ENCODE measurements at regions not wholly inside any gene's neighbourhood (a gene's known extent, or its start where the extent isn't known, plus 50 kb on each side); places are given as distances from the start of the nearest gene placed in this dataset.

DNA sequence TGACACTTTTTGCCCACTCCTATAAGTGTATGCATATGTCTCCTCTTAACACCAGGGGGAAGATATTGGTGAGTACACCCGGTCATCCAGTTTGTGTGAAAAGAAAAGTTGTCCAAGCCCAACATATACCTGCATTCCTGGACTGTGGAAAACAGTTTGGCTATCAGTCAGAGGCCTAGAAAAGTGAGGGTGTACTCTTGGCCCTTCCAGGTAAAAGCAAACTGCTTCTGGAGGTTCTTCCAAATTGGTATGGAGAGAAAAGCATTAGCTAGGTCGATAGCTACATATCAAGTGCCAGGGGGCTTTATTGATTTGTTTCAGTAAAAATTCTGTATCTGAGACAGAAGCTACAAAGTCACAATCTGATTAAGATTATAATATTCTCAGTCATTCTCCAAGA lies 144.0 kb downstream of the SPTSSA start:
- no peaks in the 10 kb centered on the region for H3K36me3 ChIP-seq (ENCODE audit: control insufficient read depth in 2 of 2, extremely low read depth in 1 of 2, insufficient read depth in 2 of 2, low read length in 2 of 2)
- no TSS peak for BruUV-seq (replicated peaks)
- no peaks in the 10 kb centered on the region for H3K9me1 ChIP-seq (replicated peaks; ENCODE audit: control insufficient read depth, extremely low read depth, insufficient read depth, low read length)
- H2AFZ ChIP-seq (ENCODE audit: low read depth, low read length): no peak overlapping the region
- H3K4me2 ChIP-seq (ENCODE audit: insufficient read depth, low read length): no peak overlapping the region
- H3K4me1 ChIP-seq (ENCODE audit: control insufficient read depth, extremely low read depth, insufficient read depth, low read length): no peaks in the 10 kb centered on the region
- H3K79me2 ChIP-seq (ENCODE audit: control insufficient read depth, insufficient read depth, low read length): no peaks in the 10 kb centered on the region
- dilution Hi-C loops (cut with MboI; ENCODE audit: extremely low pct_ligation_motif_present, low sequenced_read_pairs) (no loop called here), intact Hi-C loops (cut with micrococcal nuclease) (no loop called here)
- POLR2A ChIA-PET: no interaction called here
- TF ChIP-seq JUN (IDR thresholded peaks at IDR 0.05; ENCODE audit: borderline replicate concordance, insufficient read depth, insufficient read length, low read depth) (no peak), GATA2 (IDR thresholded peaks at IDR 0.05; ENCODE audit: insufficient read depth, insufficient read length, low read depth, low read length) (no peak), POLR2AphosphoS5 (IDR thresholded peaks at IDR 0.05; ENCODE audit: insufficient read depth, low read depth, low read length) (no peak), FOS (IDR thresholded peaks at IDR 0.05; ENCODE audit: borderline replicate concordance, insufficient read depth, low read length) (no peak), POLR2A (IDR thresholded peaks at IDR 0.05; ENCODE audit: low read depth, low read length) (no peak), MYC (IDR thresholded peaks at IDR 0.05; ENCODE audit: low read depth, low read length) (no peak), EZH2 (IDR thresholded peaks at IDR 0.05; ENCODE audit: borderline replicate concordance, low read depth, low read length, severe bottlenecking) (no peak), MAX (IDR thresholded peaks at IDR 0.05; ENCODE audit: insufficient read depth, insufficient read length) (no peak)
- TF ChIP-seq, protein P1, sequence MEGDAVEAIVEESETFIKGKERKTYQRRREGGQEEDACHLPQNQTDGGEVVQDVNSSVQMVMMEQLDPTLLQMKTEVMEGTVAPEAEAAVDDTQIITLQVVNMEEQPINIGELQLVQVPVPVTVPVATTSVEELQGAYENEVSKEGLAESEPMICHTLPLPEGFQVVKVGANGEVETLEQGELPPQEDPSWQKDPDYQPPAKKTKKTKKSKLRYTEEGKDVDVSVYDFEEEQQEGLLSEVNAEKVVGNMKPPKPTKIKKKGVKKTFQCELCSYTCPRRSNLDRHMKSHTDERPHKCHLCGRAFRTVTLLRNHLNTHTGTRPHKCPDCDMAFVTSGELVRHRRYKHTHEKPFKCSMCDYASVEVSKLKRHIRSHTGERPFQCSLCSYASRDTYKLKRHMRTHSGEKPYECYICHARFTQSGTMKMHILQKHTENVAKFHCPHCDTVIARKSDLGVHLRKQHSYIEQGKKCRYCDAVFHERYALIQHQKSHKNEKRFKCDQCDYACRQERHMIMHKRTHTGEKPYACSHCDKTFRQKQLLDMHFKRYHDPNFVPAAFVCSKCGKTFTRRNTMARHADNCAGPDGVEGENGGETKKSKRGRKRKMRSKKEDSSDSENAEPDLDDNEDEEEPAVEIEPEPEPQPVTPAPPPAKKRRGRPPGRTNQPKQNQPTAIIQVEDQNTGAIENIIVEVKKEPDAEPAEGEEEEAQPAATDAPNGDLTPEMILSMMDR (IDR thresholded peaks at IDR 0.05; ENCODE audit: extremely low read depth in 1 of 2, insufficient read depth in 1 of 2, low read depth in 1 of 2, low read length in 2 of 2): no peak
- H3K27ac ChIP-seq (ENCODE audit: insufficient read depth, low read depth, low read length): no peak overlapping the region
- no peaks in the 10 kb centered on the region for H3K9me3 ChIP-seq (replicated peaks; ENCODE audit: control insufficient read depth, insufficient read depth, low read length)
- FAIRE-seq: no peak
- H4K20me1 ChIP-seq (replicated peaks; ENCODE audit: control insufficient read depth, extremely low read depth, insufficient read depth, low read length): no peaks in the 10 kb centered on the region
- no peak for DNase-seq (ENCODE audit: low read depth, low spot score)
- peaks cover 5 to 11% of the 10 kb centered on the region in 2 experiments for H3K27me3 ChIP-seq (ENCODE audit: control insufficient read depth in 2 of 2, insufficient read depth in 2 of 2, low read length in 2 of 2)
- CTCF ChIA-PET: interaction anchor here (1.2 to 1.3 kb wide), 2 partner anchors 13 to 469 kb away, joined by 4 read pairs; no protein-coding TSS in a partner anchor
- H3K9ac ChIP-seq (replicated peaks; ENCODE audit: extremely low read depth, insufficient read depth, low read length): no peak overlapping the region
- no peak overlapping the region for H3K4me3 ChIP-seq (replicated peaks in 1 of 3; ENCODE audit: insufficient read depth in 1 of 3, low read depth in 1 of 3, low read length in 3 of 3)

Data from endothelial cell of umbilical vein (primary cell).